GM18517 (cell line): ENCODE measurements at regions not wholly inside any gene's neighbourhood (a gene's known extent, or its start where the extent isn't known, plus 50 kb on each side); places are given as distances from the start of the nearest gene placed in this dataset.

Experiments
- ATAC-seq: cut with Tn5 transposase; IDR thresholded peaks from one replicate; pipeline ENCODE4 v1.9.1; 2021; ENCODE audit warnings: mild to moderate bottlenecking, moderate library complexity; ENCODE audit not compliant: unreplicated experiment

DNA sequence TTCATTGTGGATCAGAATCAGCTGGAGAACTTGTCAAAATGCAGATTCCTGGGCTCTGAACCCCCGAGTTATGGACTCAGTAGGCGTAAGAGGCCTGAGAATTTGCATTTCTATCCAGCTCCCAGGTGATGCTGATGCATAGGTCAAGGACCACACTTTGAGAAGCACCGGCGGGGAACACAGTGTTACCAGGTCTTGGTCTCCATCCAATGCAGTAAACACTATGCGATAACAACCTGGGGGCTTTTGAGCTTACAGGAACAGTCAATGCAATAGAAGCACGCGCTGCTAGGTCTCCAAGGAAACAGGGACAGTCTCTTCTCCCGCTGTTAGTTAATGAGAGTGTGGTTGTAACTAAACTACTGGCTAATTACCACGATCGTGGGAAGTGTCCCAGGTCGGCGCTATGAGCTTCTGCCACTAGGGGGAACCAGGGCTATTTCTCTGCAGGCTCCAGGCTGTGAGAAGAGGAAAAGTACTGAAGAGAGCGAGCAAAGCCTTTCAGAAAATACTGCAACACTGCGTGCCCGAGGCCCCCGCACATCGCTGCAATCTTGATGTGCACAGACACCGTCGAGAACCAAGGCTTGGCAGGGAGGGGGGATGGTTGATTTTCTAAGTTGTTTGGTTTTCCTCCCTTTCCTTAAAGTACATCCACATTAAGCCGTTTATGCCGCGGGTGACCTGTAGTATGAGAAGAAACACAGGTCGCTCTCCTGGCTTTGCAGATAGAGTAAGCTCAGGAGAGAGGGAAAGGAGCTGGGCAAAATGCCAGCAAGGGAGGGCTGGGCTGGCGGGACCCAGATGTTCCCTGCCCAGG, 52.0 kb upstream of the KCNA1 start:
- ATAC-seq, result no peak

DNA sequence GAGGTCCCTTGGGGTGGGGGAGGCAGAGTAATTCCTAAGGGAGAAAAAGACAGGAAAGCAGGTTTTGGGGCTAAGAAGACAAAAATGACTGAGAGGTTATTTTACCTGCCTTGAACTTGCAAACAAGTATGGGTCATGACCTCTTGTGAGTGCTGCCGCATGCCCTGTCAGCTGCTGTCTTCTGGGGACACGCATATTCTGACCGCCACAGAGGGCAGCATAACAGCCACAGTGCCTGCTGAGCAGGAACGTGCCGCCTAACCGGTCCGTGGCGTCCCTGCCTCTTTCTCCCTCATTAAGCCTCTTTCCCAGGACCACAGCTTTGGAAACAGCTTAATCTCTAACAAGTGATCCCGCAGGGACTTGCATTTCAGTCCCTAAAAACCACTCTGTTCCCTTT, 51.3 kb upstream of the KCNA1 start:
- no peak for ATAC-seq

DNA sequence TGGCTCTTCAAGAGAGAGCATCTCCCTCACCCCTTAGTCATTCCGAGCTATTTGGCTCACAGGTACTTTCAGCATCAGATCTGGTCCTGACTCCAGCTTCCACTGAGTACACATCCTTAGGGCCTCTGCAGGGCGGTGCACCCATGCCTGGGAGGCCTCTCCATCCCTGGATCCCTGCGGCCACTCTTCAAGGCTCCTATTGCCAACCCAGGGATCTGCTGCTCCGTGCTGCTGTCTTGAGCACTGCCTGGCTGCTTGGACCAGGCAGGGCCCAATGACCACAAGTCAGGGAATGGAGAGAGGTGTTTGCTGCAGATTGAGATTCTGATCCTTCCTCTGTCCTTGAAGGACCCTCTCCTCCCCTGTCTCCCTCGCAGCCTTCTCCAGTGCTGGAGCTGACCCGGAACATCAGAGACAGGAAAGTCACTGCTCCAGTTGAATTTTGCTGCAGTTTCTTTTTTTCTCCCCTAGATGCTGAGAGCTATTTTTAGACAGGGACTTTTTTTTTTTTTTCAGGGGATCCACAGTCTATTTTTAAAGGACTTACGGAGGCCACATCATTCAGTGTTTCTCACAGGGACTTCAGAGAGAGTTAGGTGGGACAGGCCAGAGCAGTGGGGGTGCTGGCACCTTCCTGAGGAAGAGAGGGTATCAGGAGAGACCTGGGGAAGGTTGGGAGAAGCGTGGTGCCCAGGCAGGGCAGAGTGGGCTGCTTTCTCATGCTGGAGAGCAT, 50.1 kb upstream of the KCNA1 start:
- ATAC-seq, result no peak
